Common myeloid progenitor, CD34-positive (primary cell): ENCODE measurements at regions not wholly inside any gene's neighbourhood (a gene's known extent, or its start where the extent isn't known, plus 50 kb on each side); places are given as distances from the start of the nearest gene placed in this dataset.
"Not testable (repeated sequence)": the region's sequence is repeated elsewhere in the genome, so short reads cannot be mapped to it uniquely, and the experiment has no call there.

Experiments used
- CTCF ChIA-PET: fragments of 350-600 bp; sonication (Branson Sonifier 250); formaldehyde crosslinking; loops from one replicate; lab custom pipeline; 2021; ENCODE audit warnings: antibody characterized with exemption; lab: Charles Lee
- POLR2A ChIA-PET: fragments of 350-600 bp; sonication (Branson Sonifier 250); formaldehyde crosslinking; loops from one replicate; lab custom pipeline; 2021; ENCODE audit warnings: antibody characterized with exemption; lab: Charles Lee
- DNase-seq, 3 donors: peaks; one replicate each; pipeline versions ENCODE4 v3.0.0 to v3.0.0-alpha.2; 2013
- H3K27ac ChIP-seq, 2 experiments: 1 replicate in 1 of 2; 2 replicates in 1 of 2; pipeline ENCODE4 v1.7.0; 2013; ENCODE audit warnings: inconsistent platforms in 2 of 2, low read length in 2 of 2, mild to moderate bottlenecking in 2 of 2, low read depth in 1 of 2, moderate library complexity in 1 of 2; ENCODE audit not compliant: severe bottlenecking in 2 of 2, insufficient read depth in 1 of 2, poor library complexity in 1 of 2
- H3K27me3 ChIP-seq, 5 experiments: replicated peaks in 2 of 5; 1 replicate in 3 of 5; 2 replicates in 2 of 5; pipeline versions ENCODE4 v1.6.1 to v1.7.0; 2013; ENCODE audit warnings: low read length in 4 of 5, mild to moderate bottlenecking in 2 of 5, moderate library complexity in 2 of 5, inconsistent platforms in 1 of 5; ENCODE audit not compliant: insufficient read depth in 5 of 5, control insufficient read depth in 4 of 5
- H3K36me3 ChIP-seq, 4 experiments: 1 replicate in 2 of 4; 2 replicates in 2 of 4; pipeline versions ENCODE4 v1.6.1 to v1.7.0; 2013; ENCODE audit warnings: low read length in 3 of 4, control low read depth in 1 of 4, mild to moderate bottlenecking in 1 of 4; ENCODE audit not compliant: control insufficient read depth in 4 of 4, insufficient read depth in 4 of 4
- H3K4me1 ChIP-seq, 4 experiments: 1 replicate in 3 of 4; 2 replicates in 1 of 4; pipeline versions ENCODE4 v1.6.1 to v1.7.1; 2013; ENCODE audit warnings: low read length in 3 of 4, mild to moderate bottlenecking in 3 of 4, control low read depth in 1 of 4, inconsistent platforms in 1 of 4, moderate library complexity in 1 of 4; ENCODE audit not compliant: control insufficient read depth in 4 of 4, insufficient read depth in 4 of 4; ENCODE audit errors: control extremely low read depth in 1 of 4
- H3K4me3 ChIP-seq, 7 experiments: 1 replicate in 4 of 7; 2 replicates in 3 of 7; pipeline versions ENCODE4 v1.5.1 to v1.7.0; 2013; ENCODE audit warnings: mild to moderate bottlenecking in 7 of 7, low read length in 6 of 7, moderate library complexity in 6 of 7, inconsistent platforms in 2 of 7, low read depth in 2 of 7, control low read depth in 1 of 7; ENCODE audit not compliant: insufficient read depth in 4 of 7, control insufficient read depth in 1 of 7; ENCODE audit errors: extremely low read depth in 1 of 7
- H3K9me3 ChIP-seq, 5 experiments: 1 replicate in 4 of 5; 2 replicates in 1 of 5; pipeline versions ENCODE4 v1.6.1 to v1.7.1; 2013; ENCODE audit warnings: low read length in 4 of 5, mild to moderate bottlenecking in 2 of 5, inconsistent platforms in 1 of 5, low read depth in 1 of 5, moderate library complexity in 1 of 5; ENCODE audit not compliant: control insufficient read depth in 4 of 5, insufficient read depth in 2 of 5; ENCODE audit errors: control extremely low read depth in 1 of 5
- WGBS: methylation state at CpG from one replicate; pipeline ENCODE4 v1.1.5; 2013; ENCODE audit not compliant: insufficient coverage; 5-methylcytosine and 5-hydroxymethylcytosine counted together

DNA sequence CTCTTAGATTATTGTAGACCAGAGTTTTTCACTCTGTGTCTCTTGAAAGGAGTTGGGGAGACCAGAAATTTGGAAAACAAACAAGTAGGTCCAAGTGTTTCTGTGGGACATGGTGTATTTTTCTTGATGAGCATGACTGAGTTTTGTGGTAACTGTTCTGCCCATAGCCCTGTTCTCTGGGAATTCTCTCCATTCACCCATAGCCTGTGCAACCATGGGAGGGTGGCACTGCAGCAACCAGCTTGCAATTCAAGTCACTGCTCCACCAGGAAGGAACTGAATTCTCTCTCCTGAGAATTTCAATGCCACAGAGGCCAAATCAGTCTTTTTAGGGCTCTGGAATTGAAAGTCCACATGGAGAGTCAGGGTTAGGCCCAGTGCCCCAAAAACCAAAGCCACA lies 475.3 kb upstream of the TRPC7 start:
- H3K4me3 ChIP-seq = no peak overlapping the region
- no peak overlapping the region for H3K27ac ChIP-seq
- H3K36me3 ChIP-seq = no peaks in the 10 kb centered on the region
- H3K27me3 ChIP-seq = peaks cover 0 to 2% (median 0%) of the 10 kb centered on the region in 5 experiments
- ChIA-PET CTCF (no interaction called here), POLR2A (no interaction called here)
- H3K4me1 ChIP-seq = no peaks in the 10 kb centered on the region
- H3K9me3 ChIP-seq = no peaks in the 10 kb centered on the region
- DNase-seq = no peak

DNA sequence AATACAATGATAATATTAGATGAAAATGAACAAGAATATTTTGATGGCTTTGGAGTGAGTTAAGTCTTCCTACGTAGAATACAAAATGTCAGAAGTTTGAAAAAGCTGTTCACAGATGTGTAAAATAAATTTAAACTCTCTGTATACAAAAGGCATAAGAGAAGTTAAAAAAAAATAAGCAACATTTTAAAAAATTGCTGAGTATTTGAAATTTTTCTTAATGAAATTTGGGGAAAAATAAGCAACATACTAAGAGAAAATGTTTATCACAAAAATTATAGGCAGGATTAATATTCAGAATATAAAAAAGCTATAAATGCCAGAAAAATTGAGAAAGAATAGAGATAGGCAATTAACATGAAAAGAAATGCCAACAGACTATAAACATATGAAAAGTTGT lies 470.7 kb upstream of the TRPC7 start:
- ChIA-PET CTCF (no interaction called here), POLR2A (no interaction called here)
- no CpG with 5 or more reads among the region's 1 CpG for WGBS
- H3K27ac ChIP-seq = no peak overlapping the region
- no peak for DNase-seq
- H3K4me3 ChIP-seq = no peak overlapping the region
- H3K27me3 ChIP-seq = peaks cover 0 to 2% (median 0%) of the 10 kb centered on the region in 5 experiments
- H3K36me3 ChIP-seq = no peaks in the 10 kb centered on the region
- no peaks in the 10 kb centered on the region for H3K9me3 ChIP-seq
- H3K4me1 ChIP-seq = no peaks in the 10 kb centered on the region

DNA sequence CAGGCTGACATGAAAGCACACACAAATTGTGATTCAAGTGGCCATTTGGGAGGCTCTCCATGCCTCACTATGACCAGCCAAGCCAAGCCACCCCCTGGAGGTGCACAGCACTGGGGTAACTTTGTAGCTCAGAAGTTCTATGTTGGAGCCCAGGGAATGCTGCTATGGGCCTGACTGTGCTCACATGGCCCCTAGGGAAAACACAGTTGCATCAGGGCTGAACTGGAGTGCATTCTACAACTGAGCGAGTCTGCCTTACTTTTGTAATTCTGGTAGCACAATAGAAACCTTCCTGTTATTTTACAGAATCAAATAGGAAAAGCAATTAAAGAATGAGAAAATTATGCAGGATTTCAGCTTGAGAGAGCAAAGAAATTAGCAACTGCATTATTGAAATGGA lies 455.5 kb upstream of the TRPC7 start:
- H3K36me3 ChIP-seq = no peaks in the 10 kb centered on the region
- CTCF ChIA-PET = no interaction called here
- POLR2A ChIA-PET = no interaction called here
- no peaks in the 10 kb centered on the region for H3K27me3 ChIP-seq
- H3K4me3 ChIP-seq = no peak overlapping the region
- no peaks in the 10 kb centered on the region for H3K4me1 ChIP-seq
- 100% methylated on average over 1 of the region's 1 CpG for WGBS
- no peak for DNase-seq
- no peak overlapping the region for H3K27ac ChIP-seq
- no peaks in the 10 kb centered on the region for H3K9me3 ChIP-seq

DNA sequence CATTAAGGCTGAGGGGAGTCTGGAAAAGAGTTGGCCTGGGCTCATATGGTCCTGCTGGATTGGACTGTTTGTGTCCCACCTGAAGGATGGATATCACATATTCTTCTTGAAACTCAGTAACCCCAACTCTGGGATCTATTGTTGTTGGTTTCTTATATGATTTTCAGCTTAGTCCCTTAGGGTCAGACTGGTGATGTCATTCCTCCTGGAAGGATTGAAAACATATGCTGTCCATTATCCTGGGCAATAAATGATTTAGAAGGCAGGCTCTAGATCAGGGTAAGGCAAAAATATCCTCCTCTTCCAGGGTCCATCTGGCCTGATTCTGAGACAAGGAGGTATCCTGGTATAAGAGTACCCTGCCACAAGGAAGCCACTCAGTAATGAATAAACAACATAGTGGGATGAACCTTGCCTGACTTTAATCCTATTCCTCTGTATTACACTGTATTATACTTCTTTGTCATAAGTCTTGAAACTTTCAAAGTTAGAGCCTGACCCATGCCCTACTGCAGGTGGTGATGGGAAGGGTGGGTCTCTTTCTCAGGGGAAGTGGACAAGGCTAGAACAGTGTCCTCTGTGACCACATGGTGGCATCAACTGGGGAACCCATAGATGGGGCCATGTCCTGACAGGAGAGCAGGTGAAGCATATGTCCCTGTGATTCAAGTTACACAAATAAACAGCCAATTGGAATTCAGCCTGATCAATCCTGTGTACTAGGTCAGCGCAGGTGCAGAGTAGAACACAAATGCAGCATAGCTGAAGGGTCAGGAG lies 454.4 kb upstream of the TRPC7 start:
- H3K27ac ChIP-seq = no peak overlapping the region
- no peaks in the 10 kb centered on the region for H3K9me3 ChIP-seq
- no peak overlapping the region for H3K4me3 ChIP-seq
- H3K4me1 ChIP-seq = no peaks in the 10 kb centered on the region
- no peaks in the 10 kb centered on the region for H3K27me3 ChIP-seq
- ChIA-PET CTCF (no interaction called here), POLR2A (interaction anchor here (0.6 kb wide), 1 partner anchor 276 kb away, joined by 3 read pairs; no protein-coding TSS in a partner anchor)
- no peak for DNase-seq
- 100% methylated on average over 1 of the region's 1 CpG for WGBS
- H3K36me3 ChIP-seq = no peaks in the 10 kb centered on the region

DNA sequence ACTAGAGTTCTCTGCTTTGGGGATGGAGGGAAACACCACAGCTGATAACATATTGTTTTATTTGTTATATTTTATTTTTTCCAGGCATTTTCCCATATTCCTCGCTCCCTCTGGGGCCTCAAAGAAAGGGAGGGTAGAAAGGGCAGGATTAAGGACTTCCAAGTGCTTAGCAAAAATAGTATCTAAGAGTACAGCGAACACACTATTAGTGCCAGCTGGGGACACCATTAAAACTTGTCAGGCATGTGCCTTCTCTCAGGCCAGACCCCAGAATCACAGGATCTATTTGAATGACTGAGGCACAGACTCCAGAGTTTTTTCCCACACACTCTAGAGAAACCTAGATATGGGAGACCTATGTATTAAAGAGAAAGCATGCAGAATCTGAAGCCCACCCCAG lies 451.0 kb upstream of the TRPC7 start:
- CTCF ChIA-PET = no interaction called here
- DNase-seq = no peak
- Histone ChIP-seq H3K4me1 (no peaks in the 10 kb centered on the region), H3K27me3 (no peaks in the 10 kb centered on the region), H3K9me3 (no peaks in the 10 kb centered on the region), H3K27ac (no peak overlapping the region), H3K4me3 (no peak overlapping the region), H3K36me3 (no peaks in the 10 kb centered on the region)
- 100% methylated on average over 2 of the region's 2 CpGs for WGBS
- POLR2A ChIA-PET = no interaction called here

DNA sequence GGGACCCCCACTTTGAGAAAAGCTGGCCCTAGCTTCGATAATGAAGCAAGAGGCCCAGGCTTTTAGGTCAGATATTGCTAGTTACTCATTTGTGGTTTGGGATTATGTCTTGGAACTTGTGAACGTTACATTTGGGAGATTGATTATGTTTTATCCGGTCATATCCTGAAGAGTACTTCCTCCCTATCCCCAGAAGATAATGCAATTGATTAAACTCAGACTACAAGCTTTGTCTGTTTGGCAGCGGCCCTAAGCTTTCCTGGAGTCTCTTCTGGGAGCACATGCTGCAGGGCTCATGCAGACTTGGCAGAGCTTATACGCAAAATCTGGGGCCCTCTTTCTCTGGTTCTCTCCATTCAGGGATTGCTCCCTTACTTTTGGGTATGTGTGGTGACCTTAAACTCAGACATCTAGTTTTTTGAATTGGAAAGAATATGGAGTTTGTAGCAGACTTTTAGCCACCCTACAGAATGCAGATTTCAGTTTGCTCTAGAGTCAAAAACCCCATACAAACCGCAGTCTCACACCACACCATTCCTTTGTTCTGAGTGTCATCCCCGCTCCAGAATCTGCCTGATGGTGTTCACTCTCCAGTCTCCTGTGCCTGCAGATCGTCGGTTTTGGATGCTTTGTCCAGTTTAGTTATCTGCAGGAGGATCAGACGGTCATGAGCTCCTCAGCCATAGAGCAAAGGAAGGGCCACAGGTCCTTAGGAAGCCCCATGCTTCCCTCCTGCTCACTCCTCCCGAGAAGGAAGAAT lies 449.5 kb upstream of the TRPC7 start:
- WGBS = 96% methylated on average over 8 of the region's 11 CpGs
- no peaks in the 10 kb centered on the region for H3K36me3 ChIP-seq
- no peaks in the 10 kb centered on the region for H3K9me3 ChIP-seq
- ChIA-PET CTCF (interaction anchor here (1.2 kb wide), 1 partner anchor 14 kb away, joined by 3 read pairs; no protein-coding TSS in a partner anchor), POLR2A (no interaction called here)
- no peaks in the 10 kb centered on the region for H3K27me3 ChIP-seq
- no peaks in the 10 kb centered on the region for H3K4me1 ChIP-seq
- no peak overlapping the region for H3K4me3 ChIP-seq
- no peak for DNase-seq
- H3K27ac ChIP-seq = no peak overlapping the region

DNA sequence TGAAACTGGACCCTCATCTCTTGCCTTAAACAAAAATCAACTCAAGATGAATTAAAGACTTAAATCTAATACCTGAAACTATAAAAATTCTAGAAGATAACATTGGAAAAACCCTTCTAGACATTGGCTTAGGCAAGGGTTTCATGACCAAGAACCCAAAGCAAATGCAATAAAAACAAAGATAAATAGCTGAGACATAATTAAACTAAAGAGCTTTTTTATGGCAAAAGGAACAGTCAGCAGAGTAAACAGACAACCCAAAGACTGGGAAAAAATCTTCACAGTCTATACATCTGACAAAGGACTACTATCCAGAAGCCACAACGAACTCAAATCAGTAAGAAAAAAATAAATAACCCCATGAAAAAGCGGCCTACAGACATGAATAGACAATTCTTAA lies 446.9 kb upstream of the TRPC7 start:
- H3K27me3 ChIP-seq, H3K36me3 ChIP-seq, POLR2A ChIA-PET, H3K4me1 ChIP-seq, DNase-seq, CTCF ChIA-PET, H3K27ac ChIP-seq, H3K9me3 ChIP-seq, H3K4me3 ChIP-seq: not testable (repeated sequence)
- 100% methylated on average over 1 of the region's 2 CpGs for WGBS
